HCT116 (cell line): ENCODE measurements at regions not wholly inside any gene's neighbourhood (a gene's known extent, or its start where the extent isn't known, plus 50 kb on each side); places are given as distances from the start of the nearest gene placed in this dataset.

ENCODE experiments used
- POLR2A ChIP-seq: IDR thresholded peaks from 2 replicates; pipeline ENCODE4 v1.7.0; 2011; ENCODE audit warnings: borderline replicate concordance; ENCODE audit not compliant: insufficient read depth, insufficient read length; ENCODE audit errors: extremely low read depth
- TF ChIP-seq, protein P1 (sequence below), 3 experiments: fragments of 200-600 bp in 1 of 3; sonication (generic) in 1 of 3; IDR thresholded peaks in 2 of 3; conservative IDR thresholded peaks in 1 of 3; 2 replicates each; pipeline ENCODE4 v1.5.1; 2012 to 2017; ENCODE audit warnings: low read depth in 2 of 3, low read length in 2 of 3, antibody characterized with exemption in 1 of 3, borderline replicate concordance in 1 of 3, control low read depth in 1 of 3, mild to moderate bottlenecking in 1 of 3, mixed read lengths in 1 of 3, mixed run types in 1 of 3, moderate library complexity in 1 of 3; ENCODE audit not compliant: insufficient read depth in 1 of 3

DNA sequence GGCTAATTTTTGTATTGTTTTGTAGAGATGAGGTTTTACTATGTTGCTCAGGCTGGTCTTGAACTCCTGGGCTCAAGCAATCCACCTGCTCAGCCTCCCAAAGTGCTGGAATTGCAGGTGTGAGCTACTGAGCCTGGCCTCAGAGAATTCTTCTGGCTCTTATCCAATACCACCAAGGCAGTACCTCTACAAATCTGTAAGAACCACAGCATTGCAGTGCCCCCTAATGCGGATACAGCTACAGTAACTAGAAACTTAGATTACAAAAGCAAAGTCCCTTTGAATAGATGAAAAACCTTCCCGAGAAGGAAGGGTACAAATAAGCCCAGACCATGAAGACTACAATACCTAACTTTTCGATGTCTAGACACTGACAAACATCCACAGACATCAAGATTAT, 107.9 kb upstream of the DPPA4 start:
- TF ChIP-seq POLR2A: no peak
- TF ChIP-seq, protein P1, sequence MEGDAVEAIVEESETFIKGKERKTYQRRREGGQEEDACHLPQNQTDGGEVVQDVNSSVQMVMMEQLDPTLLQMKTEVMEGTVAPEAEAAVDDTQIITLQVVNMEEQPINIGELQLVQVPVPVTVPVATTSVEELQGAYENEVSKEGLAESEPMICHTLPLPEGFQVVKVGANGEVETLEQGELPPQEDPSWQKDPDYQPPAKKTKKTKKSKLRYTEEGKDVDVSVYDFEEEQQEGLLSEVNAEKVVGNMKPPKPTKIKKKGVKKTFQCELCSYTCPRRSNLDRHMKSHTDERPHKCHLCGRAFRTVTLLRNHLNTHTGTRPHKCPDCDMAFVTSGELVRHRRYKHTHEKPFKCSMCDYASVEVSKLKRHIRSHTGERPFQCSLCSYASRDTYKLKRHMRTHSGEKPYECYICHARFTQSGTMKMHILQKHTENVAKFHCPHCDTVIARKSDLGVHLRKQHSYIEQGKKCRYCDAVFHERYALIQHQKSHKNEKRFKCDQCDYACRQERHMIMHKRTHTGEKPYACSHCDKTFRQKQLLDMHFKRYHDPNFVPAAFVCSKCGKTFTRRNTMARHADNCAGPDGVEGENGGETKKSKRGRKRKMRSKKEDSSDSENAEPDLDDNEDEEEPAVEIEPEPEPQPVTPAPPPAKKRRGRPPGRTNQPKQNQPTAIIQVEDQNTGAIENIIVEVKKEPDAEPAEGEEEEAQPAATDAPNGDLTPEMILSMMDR (IDR thresholded peaks at IDR 0.05 in 2 of 3, conservative IDR thresholded peaks at IDR 0.05 in 1 of 3; ENCODE audit: borderline replicate concordance in 1 of 3, insufficient read depth in 1 of 3, low read depth in 2 of 3, low read length in 2 of 3): no peak
